OCI-LY1 (cell line): ENCODE measurements at regions not wholly inside any gene's neighbourhood (a gene's known extent, or its start where the extent isn't known, plus 50 kb on each side); places are given as distances from the start of the nearest gene placed in this dataset.

ENCODE experiments used
- EZH2 ChIP-seq: fragments of 200-600 bp; sonication (generic), shearing (Covaris generic); IDR thresholded peaks from 2 replicates; pipeline ENCODE4 v1.8.0; 2017; ENCODE audit warnings: borderline replicate concordance, mixed run types, mild to moderate bottlenecking, antibody characterized with exemption, low read length, moderate library complexity, mixed read lengths
- TF ChIP-seq, protein P1 (sequence below): fragments of 200-600 bp; sonication (generic), shearing (Covaris generic); IDR thresholded peaks from 2 replicates; pipeline ENCODE4 v1.5.1; 2017; ENCODE audit warnings: mild to moderate bottlenecking, antibody characterized with exemption, low read length, moderate library complexity, mixed read lengths

DNA sequence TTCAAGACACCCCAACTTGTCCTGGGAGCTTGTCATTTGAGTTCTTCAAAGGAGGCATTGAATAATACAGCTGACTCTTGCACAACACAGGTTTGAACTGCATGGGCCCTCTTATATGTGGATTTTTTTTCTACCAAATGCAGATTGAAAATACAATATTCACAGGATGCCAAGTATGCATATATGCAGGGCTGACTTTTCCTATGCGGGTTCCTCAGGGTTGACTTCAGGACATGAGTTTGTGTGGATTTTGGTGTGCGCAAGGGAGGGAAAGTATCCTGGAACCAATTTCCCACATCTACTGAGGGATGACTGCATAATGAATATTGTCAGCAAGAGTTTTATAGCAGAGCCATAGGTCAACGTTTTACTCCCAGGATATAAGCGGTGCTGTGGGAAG is 70.0 kb upstream of the RALY start:
- TF ChIP-seq, protein P1, sequence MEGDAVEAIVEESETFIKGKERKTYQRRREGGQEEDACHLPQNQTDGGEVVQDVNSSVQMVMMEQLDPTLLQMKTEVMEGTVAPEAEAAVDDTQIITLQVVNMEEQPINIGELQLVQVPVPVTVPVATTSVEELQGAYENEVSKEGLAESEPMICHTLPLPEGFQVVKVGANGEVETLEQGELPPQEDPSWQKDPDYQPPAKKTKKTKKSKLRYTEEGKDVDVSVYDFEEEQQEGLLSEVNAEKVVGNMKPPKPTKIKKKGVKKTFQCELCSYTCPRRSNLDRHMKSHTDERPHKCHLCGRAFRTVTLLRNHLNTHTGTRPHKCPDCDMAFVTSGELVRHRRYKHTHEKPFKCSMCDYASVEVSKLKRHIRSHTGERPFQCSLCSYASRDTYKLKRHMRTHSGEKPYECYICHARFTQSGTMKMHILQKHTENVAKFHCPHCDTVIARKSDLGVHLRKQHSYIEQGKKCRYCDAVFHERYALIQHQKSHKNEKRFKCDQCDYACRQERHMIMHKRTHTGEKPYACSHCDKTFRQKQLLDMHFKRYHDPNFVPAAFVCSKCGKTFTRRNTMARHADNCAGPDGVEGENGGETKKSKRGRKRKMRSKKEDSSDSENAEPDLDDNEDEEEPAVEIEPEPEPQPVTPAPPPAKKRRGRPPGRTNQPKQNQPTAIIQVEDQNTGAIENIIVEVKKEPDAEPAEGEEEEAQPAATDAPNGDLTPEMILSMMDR, result no peak
- TF ChIP-seq EZH2, result no peak
